ENCODE measurements at regions not wholly inside any gene's neighbourhood (a gene's known extent, or its start where the extent isn't known, plus 50 kb on each side); places are given as distances from the start of the nearest gene placed in this dataset.

- Histone ChIP-seq H2AFZ (ENCODE audit: low read depth, low read length) (no peak overlapping the region), H3K27ac (ENCODE audit: low read length) (no peak overlapping the region), H3K27me3 (ENCODE audit: insufficient read depth, low read length, poor library complexity) (no peaks in the 10 kb centered on the region), H3K79me2 (ENCODE audit: insufficient read depth, low read length) (no peaks in the 10 kb centered on the region), H3K4me2 (ENCODE audit: insufficient read depth, low read length) (no peak overlapping the region), H3K4me1 (ENCODE audit: insufficient read depth, low read length) (no peaks in the 10 kb centered on the region), H3K9ac (ENCODE audit: low read depth, low read length) (no peak overlapping the region), H3K36me3 (ENCODE audit: insufficient read depth, low read length) (no peaks in the 10 kb centered on the region), H3K9me3 (ENCODE audit: insufficient read depth, low read length, severe bottlenecking) (no peaks in the 10 kb centered on the region), H3K4me3 (ENCODE audit: low read depth in 1 of 2, low read length in 2 of 2) (no peak overlapping the region), H4K20me1 (ENCODE audit: insufficient read depth, low read length) (no peaks in the 10 kb centered on the region)
- ATAC-seq (ENCODE audit: insufficient read depth, low read depth) (no peak), DNase-seq (no peak)
- no peak for TF ChIP-seq CTCF (IDR thresholded peaks at IDR 0.05; ENCODE audit: borderline replicate concordance, extremely low read depth, low read length, poor library complexity, severe bottlenecking)
- TF ChIP-seq EZH2 (IDR thresholded peaks at IDR 0.05; ENCODE audit: borderline replicate concordance, low read depth, low read length, severe bottlenecking), result no peak
Observed at GRCh38 chr1:34406377-34406776, 229.7 kb downstream of the C1orf94 start.

DNA sequence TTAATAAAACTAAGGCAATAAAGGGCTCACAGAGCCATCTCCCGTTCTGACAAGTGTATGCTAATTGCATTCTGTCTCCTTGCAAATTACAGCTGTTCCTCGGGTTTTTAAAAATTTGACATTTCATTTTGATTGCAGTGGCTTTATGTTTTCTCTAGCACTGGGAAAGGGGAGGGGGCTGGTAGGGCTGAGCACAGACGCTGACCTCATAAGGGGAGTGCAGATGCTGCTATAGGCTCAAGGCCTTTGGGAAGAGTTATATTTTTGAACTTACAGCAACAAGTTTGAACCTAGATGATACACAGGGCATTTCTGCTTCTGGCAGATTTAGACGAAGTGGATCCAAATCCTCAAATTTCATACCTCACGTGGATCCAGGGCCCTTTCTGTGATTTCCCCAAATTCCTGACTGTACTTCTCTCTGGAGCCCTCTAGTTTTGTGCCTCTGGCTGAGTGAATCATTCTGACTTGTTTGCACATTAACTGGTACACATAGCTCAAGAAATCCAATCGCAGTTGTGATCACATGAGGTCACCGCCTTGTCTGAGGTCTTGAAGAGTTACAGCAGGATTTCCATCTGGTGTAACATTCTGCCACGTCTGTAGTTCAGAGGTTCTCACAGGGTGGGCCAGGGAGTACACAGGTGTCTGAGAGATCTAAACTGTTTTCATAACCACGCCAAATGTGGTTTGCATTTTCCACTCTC lies 230.3 kb downstream of the C1orf94 start:
- H3K9ac ChIP-seq (ENCODE audit: low read depth, low read length), result no peak overlapping the region

DNA sequence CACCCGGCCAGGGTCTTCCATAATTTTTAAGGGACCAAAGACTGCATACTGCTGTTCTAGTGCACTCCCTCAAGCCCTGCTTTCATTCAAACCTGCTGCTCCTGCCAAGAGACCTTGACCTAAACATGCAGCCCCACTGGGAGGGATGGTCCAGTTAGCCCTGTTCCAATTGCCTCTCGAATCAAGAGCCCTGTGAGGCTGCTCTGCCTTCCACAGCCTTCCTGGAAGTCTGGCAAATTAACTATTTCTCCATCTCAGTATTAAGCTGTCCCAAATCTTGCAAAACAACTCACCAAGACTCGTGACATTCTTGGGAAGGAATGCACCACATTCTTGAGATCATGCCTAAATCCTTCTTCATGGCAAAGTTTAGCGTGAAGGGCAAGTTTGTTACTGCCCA lies 231.3 kb downstream of the C1orf94 start:
- no peak overlapping the region for H3K4me2 ChIP-seq (ENCODE audit: insufficient read depth, low read length)
- H4K20me1 ChIP-seq (ENCODE audit: insufficient read depth, low read length), result no peaks in the 10 kb centered on the region
- no peaks in the 10 kb centered on the region for H3K4me1 ChIP-seq (ENCODE audit: insufficient read depth, low read length)
- no peaks in the 10 kb centered on the region for H3K36me3 ChIP-seq (ENCODE audit: insufficient read depth, low read length)
- ATAC-seq (ENCODE audit: insufficient read depth, low read depth), result no peak
- H2AFZ ChIP-seq (ENCODE audit: low read depth, low read length), result no peak overlapping the region
- H3K4me3 ChIP-seq (ENCODE audit: low read depth in 1 of 2, low read length in 2 of 2), result no peak overlapping the region
- no peak for DNase-seq
- no peaks in the 10 kb centered on the region for H3K9me3 ChIP-seq (ENCODE audit: insufficient read depth, low read length, severe bottlenecking)
- H3K9ac ChIP-seq (ENCODE audit: low read depth, low read length), result no peak overlapping the region
- H3K27ac ChIP-seq (ENCODE audit: low read length), result no peak overlapping the region
- no peaks in the 10 kb centered on the region for H3K27me3 ChIP-seq (ENCODE audit: insufficient read depth, low read length, poor library complexity)
- TF ChIP-seq CTCF (IDR thresholded peaks at IDR 0.05; ENCODE audit: borderline replicate concordance, extremely low read depth, low read length, poor library complexity, severe bottlenecking) (no peak), EZH2 (IDR thresholded peaks at IDR 0.05; ENCODE audit: borderline replicate concordance, low read depth, low read length, severe bottlenecking) (no peak)
- no peaks in the 10 kb centered on the region for H3K79me2 ChIP-seq (ENCODE audit: insufficient read depth, low read length)

More for the DNA sequence above, 230.3 kb downstream of the C1orf94 start:
- DNase-seq (no peak), ATAC-seq (ENCODE audit: insufficient read depth, low read depth) (no peak)
- H3K36me3 ChIP-seq (ENCODE audit: insufficient read depth, low read length), result no peaks in the 10 kb centered on the region
- no peak overlapping the region for H3K27ac ChIP-seq (ENCODE audit: low read length)
- no peaks in the 10 kb centered on the region for H3K9me3 ChIP-seq (ENCODE audit: insufficient read depth, low read length, severe bottlenecking)
- H3K4me3 ChIP-seq (ENCODE audit: low read depth in 1 of 2, low read length in 2 of 2), result no peak overlapping the region
- no peak overlapping the region for H3K4me2 ChIP-seq (ENCODE audit: insufficient read depth, low read length)
- no peaks in the 10 kb centered on the region for H4K20me1 ChIP-seq (ENCODE audit: insufficient read depth, low read length)
- TF ChIP-seq CTCF (IDR thresholded peaks at IDR 0.05; ENCODE audit: borderline replicate concordance, extremely low read depth, low read length, poor library complexity, severe bottlenecking) (no peak), EZH2 (IDR thresholded peaks at IDR 0.05; ENCODE audit: borderline replicate concordance, low read depth, low read length, severe bottlenecking) (no peak)
- H3K79me2 ChIP-seq (ENCODE audit: insufficient read depth, low read length), result no peaks in the 10 kb centered on the region
- H2AFZ ChIP-seq (ENCODE audit: low read depth, low read length), result no peak overlapping the region
- H3K27me3 ChIP-seq (ENCODE audit: insufficient read depth, low read length, poor library complexity), result no peaks in the 10 kb centered on the region
- no peaks in the 10 kb centered on the region for H3K4me1 ChIP-seq (ENCODE audit: insufficient read depth, low read length)

All from DND-41 (cell line).